ENCODE measurements at regions not wholly inside any gene's neighbourhood (a gene's known extent, or its start where the extent isn't known, plus 50 kb on each side); places are given as distances from the start of the nearest gene placed in this dataset.

DNA sequence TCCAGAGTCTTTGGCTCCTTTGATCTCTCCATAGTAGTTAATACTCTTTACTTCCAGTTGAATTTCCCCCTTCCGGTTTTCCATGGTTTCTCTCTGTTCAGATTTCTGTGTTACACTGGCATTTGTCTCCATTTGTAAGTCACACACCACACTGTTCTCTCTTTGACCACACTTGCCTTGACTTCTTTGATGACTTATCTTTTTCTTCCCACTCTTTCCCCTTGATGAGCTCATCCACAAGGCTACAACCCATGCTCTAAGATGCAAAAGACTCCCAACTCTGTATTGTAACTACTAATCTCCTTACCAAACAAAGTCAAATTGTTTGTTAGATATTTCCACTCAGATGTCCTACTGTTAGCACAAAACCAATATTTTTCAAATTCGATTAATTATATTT lies 242.7 kb upstream of the E2F7 start:
- Histone ChIP-seq H2AFZ (ENCODE audit: insufficient read depth, low read length, poor library complexity) (no peak overlapping the region), H2BK5ac (ENCODE audit: low read depth, low read length, poor library complexity) (no peak overlapping the region), H4K8ac (ENCODE audit: low read depth, low read length) (no peak overlapping the region), H2BK120ac (ENCODE audit: insufficient read depth, low read length, poor library complexity) (no peak overlapping the region), H2BK12ac (ENCODE audit: low read length) (no peak overlapping the region), H3K23ac (ENCODE audit: low read length) (no peak overlapping the region), H3K79me2 (ENCODE audit: control insufficient read depth, insufficient read depth, low read length, poor library complexity) (no peaks in the 10 kb centered on the region), H3K79me1 (ENCODE audit: low read length) (no peaks in the 10 kb centered on the region), H3K4ac (ENCODE audit: low read depth, low read length) (no peak overlapping the region), H3K27ac (ENCODE audit: low read depth, low read length) (no peak overlapping the region), H3K9ac (ENCODE audit: low read length) (no peak overlapping the region), H3K14ac (ENCODE audit: low read length) (no peak overlapping the region), H3K4me1 (ENCODE audit: control insufficient read depth in 1 of 2, insufficient read depth in 2 of 2, low read length in 2 of 2) (no peaks in the 10 kb centered on the region), H3K27me3 (ENCODE audit: insufficient read depth, low read length) (no peaks in the 10 kb centered on the region), H3K4me2 (ENCODE audit: low read length) (no peak overlapping the region), H3K4me3 (ENCODE audit: low read depth, low read length) (no peak overlapping the region), H3K9me3 (ENCODE audit: insufficient read depth, low read depth, low read length) (no peaks in the 10 kb centered on the region), H3K18ac (ENCODE audit: low read length) (no peak overlapping the region), H4K12ac (ENCODE audit: low read depth, low read length) (no peak overlapping the region), H4K91ac (ENCODE audit: low read depth, low read length) (no peak overlapping the region), H3K36me3 (ENCODE audit: control insufficient read depth in 1 of 2, insufficient read depth in 2 of 2, low read length in 2 of 2) (no peaks in the 10 kb centered on the region), H2AK5ac (ENCODE audit: low read length) (no peak overlapping the region)
- DNase-seq, result no peak
- no CpG with 5 or more reads among the region's 2 CpGs for WGBS (ENCODE audit: extremely low coverage, insufficient coverage, insufficient read length)

DNA sequence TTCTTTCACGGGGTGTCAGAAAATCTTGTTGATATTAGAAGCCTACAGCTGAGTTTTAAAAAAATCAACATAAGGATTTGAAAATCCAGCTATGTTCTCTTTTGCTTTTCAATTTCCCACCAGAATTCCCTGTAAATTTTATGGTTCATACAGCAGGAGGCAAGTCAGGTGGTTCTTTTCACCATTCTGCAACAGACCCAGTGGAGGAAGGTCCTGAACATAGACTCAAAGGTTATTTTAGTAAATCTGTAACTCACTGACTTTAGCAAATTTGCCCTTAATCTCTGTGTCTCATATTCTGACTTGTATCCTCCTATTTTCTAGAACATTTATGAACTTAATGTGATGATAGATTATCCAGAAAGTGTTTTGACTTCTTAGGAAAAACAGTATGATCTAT lies 235.4 kb upstream of the E2F7 start:
- Histone ChIP-seq H2BK12ac (ENCODE audit: low read length) (no peak overlapping the region), H2AK5ac (ENCODE audit: low read length) (no peak overlapping the region), H2BK120ac (ENCODE audit: insufficient read depth, low read length, poor library complexity) (no peak overlapping the region), H3K23ac (ENCODE audit: low read length) (no peak overlapping the region), H3K79me2 (ENCODE audit: control insufficient read depth, insufficient read depth, low read length, poor library complexity) (no peaks in the 10 kb centered on the region), H3K27ac (ENCODE audit: low read depth, low read length) (no peak overlapping the region), H3K36me3 (ENCODE audit: control insufficient read depth in 1 of 2, insufficient read depth in 2 of 2, low read length in 2 of 2) (no peaks in the 10 kb centered on the region), H3K14ac (ENCODE audit: low read length) (no peak overlapping the region), H3K79me1 (ENCODE audit: low read length) (no peaks in the 10 kb centered on the region), H3K4me2 (ENCODE audit: low read length) (no peak overlapping the region), H2BK5ac (ENCODE audit: low read depth, low read length, poor library complexity) (no peak overlapping the region), H2AFZ (ENCODE audit: insufficient read depth, low read length, poor library complexity) (no peak overlapping the region), H3K27me3 (ENCODE audit: insufficient read depth, low read length) (no peaks in the 10 kb centered on the region), H3K4me1 (ENCODE audit: control insufficient read depth in 1 of 2, insufficient read depth in 2 of 2, low read length in 2 of 2) (no peaks in the 10 kb centered on the region), H3K4ac (ENCODE audit: low read depth, low read length) (no peak overlapping the region), H3K9me3 (ENCODE audit: insufficient read depth, low read depth, low read length) (no peaks in the 10 kb centered on the region), H4K8ac (ENCODE audit: low read depth, low read length) (no peak overlapping the region), H3K9ac (ENCODE audit: low read length) (no peak overlapping the region), H4K12ac (ENCODE audit: low read depth, low read length) (no peak overlapping the region), H3K4me3 (ENCODE audit: low read depth, low read length) (no peak overlapping the region), H3K18ac (ENCODE audit: low read length) (no peak overlapping the region), H4K91ac (ENCODE audit: low read depth, low read length) (no peak overlapping the region)
- DNase-seq, result no peak
- no CpG with 5 or more reads among the region's 1 CpG for WGBS (ENCODE audit: extremely low coverage, insufficient coverage, insufficient read length)

DNA sequence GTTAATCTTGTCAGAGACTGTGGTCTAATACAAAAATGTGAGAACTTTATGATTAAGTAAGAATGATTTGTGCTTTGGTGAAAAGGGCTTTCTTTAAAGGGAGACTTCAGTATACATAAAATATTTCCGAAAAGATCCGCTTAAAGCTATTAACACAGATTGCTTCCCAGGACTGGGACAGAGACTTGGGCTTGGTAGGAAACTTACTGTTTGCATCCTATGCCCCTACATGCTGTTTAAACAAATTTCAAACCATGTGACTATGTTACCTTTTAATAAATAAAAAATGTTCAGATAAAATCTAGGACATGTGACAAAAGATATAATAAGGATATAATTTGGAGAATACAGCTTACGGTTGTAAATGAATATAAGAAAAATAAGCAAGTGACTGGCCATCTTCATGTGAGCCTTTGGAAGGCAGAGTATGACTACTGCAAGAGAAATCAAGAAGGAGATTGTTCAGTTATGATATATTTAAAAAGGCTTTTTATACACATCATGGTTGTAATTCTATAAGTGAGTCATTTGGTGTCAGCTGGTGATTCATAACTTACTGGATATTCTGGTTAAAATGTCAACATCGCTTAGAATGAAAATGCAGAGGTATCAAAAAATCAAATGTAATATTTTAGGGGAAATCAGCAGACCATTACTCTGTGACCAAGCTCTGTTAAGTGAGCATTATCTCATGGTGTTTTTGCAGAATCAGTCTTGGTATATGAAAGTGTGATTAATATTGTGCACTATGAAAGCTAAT lies 234.7 kb upstream of the E2F7 start:
- no peak overlapping the region for H3K27ac ChIP-seq (ENCODE audit: low read depth, low read length)
- H3K36me3 ChIP-seq (ENCODE audit: control insufficient read depth in 1 of 2, insufficient read depth in 2 of 2, low read length in 2 of 2), result no peaks in the 10 kb centered on the region
- no peak overlapping the region for H3K23ac ChIP-seq (ENCODE audit: low read length)
- H3K14ac ChIP-seq (ENCODE audit: low read length), result no peak overlapping the region
- no peaks in the 10 kb centered on the region for H3K27me3 ChIP-seq (ENCODE audit: insufficient read depth, low read length)
- H3K9me3 ChIP-seq (ENCODE audit: insufficient read depth, low read depth, low read length), result no peaks in the 10 kb centered on the region
- DNase-seq, result peak in 1 of 2 donors; percentile 21
- no peak overlapping the region for H3K4me3 ChIP-seq (ENCODE audit: low read depth, low read length)
- H3K9ac ChIP-seq (ENCODE audit: low read length), result no peak overlapping the region
- no peak overlapping the region for H2BK12ac ChIP-seq (ENCODE audit: low read length)
- whole genome bisulfite sequencing (ENCODE audit: extremely low coverage, insufficient coverage, insufficient read length), result no CpG with 5 or more reads among the region's 4 CpGs
- no peak overlapping the region for H2BK5ac ChIP-seq (ENCODE audit: low read depth, low read length, poor library complexity)
- H3K4ac ChIP-seq (ENCODE audit: low read depth, low read length), result no peak overlapping the region
- no peaks in the 10 kb centered on the region for H3K79me1 ChIP-seq (ENCODE audit: low read length)
- no peak overlapping the region for H4K8ac ChIP-seq (ENCODE audit: low read depth, low read length)
- H3K79me2 ChIP-seq (ENCODE audit: control insufficient read depth, insufficient read depth, low read length, poor library complexity), result no peaks in the 10 kb centered on the region
- no peak overlapping the region for H2AFZ ChIP-seq (ENCODE audit: insufficient read depth, low read length, poor library complexity)
- no peaks in the 10 kb centered on the region for H3K4me1 ChIP-seq (ENCODE audit: control insufficient read depth in 1 of 2, insufficient read depth in 2 of 2, low read length in 2 of 2)
- H2AK5ac ChIP-seq (ENCODE audit: low read length), result no peak overlapping the region
- no peak overlapping the region for H3K18ac ChIP-seq (ENCODE audit: low read length)
- no peak overlapping the region for H3K4me2 ChIP-seq (ENCODE audit: low read length)
- no peak overlapping the region for H4K12ac ChIP-seq (ENCODE audit: low read depth, low read length)
- H4K91ac ChIP-seq (ENCODE audit: low read depth, low read length), result no peak overlapping the region
- no peak overlapping the region for H2BK120ac ChIP-seq (ENCODE audit: insufficient read depth, low read length, poor library complexity)

DNA sequence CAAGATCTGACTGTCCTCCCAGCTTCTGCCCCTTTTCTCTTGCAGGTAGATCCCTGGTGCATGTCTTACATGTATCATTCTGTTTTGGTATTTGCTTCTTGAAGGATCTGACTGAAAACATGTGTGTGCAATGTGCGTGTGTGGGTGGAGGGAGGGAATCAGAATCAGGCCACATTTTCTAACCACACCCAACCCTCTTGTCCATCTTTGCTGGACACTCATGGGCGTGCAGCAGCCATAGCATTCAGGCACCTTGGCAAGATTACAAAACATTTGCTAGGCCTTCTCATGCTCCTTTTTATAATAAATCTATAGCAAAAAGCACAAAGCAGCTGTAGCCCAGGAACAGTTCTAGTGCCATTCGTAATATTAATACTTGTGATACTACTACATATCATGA lies 233.6 kb upstream of the E2F7 start:
- H3K9me3 ChIP-seq (ENCODE audit: insufficient read depth, low read depth, low read length), result no peaks in the 10 kb centered on the region

More for the DNA sequence above, 233.6 kb upstream of the E2F7 start:
- Histone ChIP-seq H3K27ac (ENCODE audit: low read depth, low read length) (no peak overlapping the region), H3K4me3 (ENCODE audit: low read depth, low read length) (no peak overlapping the region), H3K79me2 (ENCODE audit: control insufficient read depth, insufficient read depth, low read length, poor library complexity) (no peaks in the 10 kb centered on the region), H3K4ac (ENCODE audit: low read depth, low read length) (no peak overlapping the region), H2BK5ac (ENCODE audit: low read depth, low read length, poor library complexity) (no peak overlapping the region), H4K12ac (ENCODE audit: low read depth, low read length) (no peak overlapping the region), H3K9ac (ENCODE audit: low read length) (no peak overlapping the region), H3K18ac (ENCODE audit: low read length) (no peak overlapping the region), H3K36me3 (ENCODE audit: control insufficient read depth in 1 of 2, insufficient read depth in 2 of 2, low read length in 2 of 2) (no peaks in the 10 kb centered on the region), H4K8ac (ENCODE audit: low read depth, low read length) (no peak overlapping the region), H3K23ac (ENCODE audit: low read length) (no peak overlapping the region), H3K27me3 (ENCODE audit: insufficient read depth, low read length) (no peaks in the 10 kb centered on the region), H3K14ac (ENCODE audit: low read length) (no peak overlapping the region), H3K4me1 (ENCODE audit: control insufficient read depth in 1 of 2, insufficient read depth in 2 of 2, low read length in 2 of 2) (no peaks in the 10 kb centered on the region), H3K79me1 (ENCODE audit: low read length) (no peaks in the 10 kb centered on the region), H2AFZ (ENCODE audit: insufficient read depth, low read length, poor library complexity) (no peak overlapping the region), H2BK120ac (ENCODE audit: insufficient read depth, low read length, poor library complexity) (no peak overlapping the region), H3K4me2 (ENCODE audit: low read length) (no peak overlapping the region), H4K91ac (ENCODE audit: low read depth, low read length) (no peak overlapping the region), H2BK12ac (ENCODE audit: low read length) (no peak overlapping the region), H2AK5ac (ENCODE audit: low read length) (no peak overlapping the region)
- WGBS (ENCODE audit: extremely low coverage, insufficient coverage, insufficient read length), result no CpG with 5 or more reads among the region's 3 CpGs
- no peak for DNase-seq
